Upper lobe of left lung (tissue), 4 donors: ENCODE measurements at regions not wholly inside any gene's neighbourhood (a gene's known extent, or its start where the extent isn't known, plus 50 kb on each side); places are given as distances from the start of the nearest gene placed in this dataset.

Experiments used
- CTCF ChIP-seq, 6 experiments: fragments of 450-650 bp in 4 of 6; fragments of 200-600 bp in 2 of 6; sonication (generic) in 2 of 6; IDR thresholded peaks; one replicate each; pipeline ENCODE4 v1.5.1; 2016 to 2019; ENCODE audit warnings: antibody characterized with exemption in 6 of 6
- EP300 ChIP-seq, 4 donors: sonication (generic); formaldehyde crosslinking; IDR thresholded peaks; one replicate each; pipeline ENCODE4 v1.5.1; 2017; ENCODE audit warnings: antibody characterized with exemption in 4 of 4, control low read depth in 2 of 4

- TF ChIP-seq CTCF (IDR thresholded peaks at IDR 0.05) (no peak), EP300 (IDR thresholded peaks at IDR 0.05) (no peak)
Measured at GRCh38 chr2:78521938-78522337, 503.6 kb upstream of the REG3G start.
